K562 (cell line): ENCODE measurements at regions not wholly inside any gene's neighbourhood (a gene's known extent, or its start where the extent isn't known, plus 50 kb on each side); places are given as distances from the start of the nearest gene placed in this dataset.

Source experiments
- ATAC-seq: fragments of 200-7000 bp; cut with Tn5 transposase; 3 replicates; pipeline ENCODE4 v1.9.1; 2020; ENCODE audit warnings: moderate library complexity
- BruUV-seq: library from RNA; stranded (reverse); fragments of 400-500 nt; replicated peaks from 2 replicates; lab custom pipeline; 2021; lab: Mats Ljungman, UMichigan
- CTCF ChIA-PET: fragments of 300-600 bp; formaldehyde crosslinking; extraction: SDS; loops from one replicate; lab custom pipeline; 2021; ENCODE audit warnings: low intra/inter-chr PET ratio; lab: Yijun Ruan, JAX
- POLR2A ChIA-PET: fragments of 300-600, 350-650 bp; sonication (Branson Sonifier 250); formaldehyde crosslinking; extraction: SDS; loops from one replicate; lab custom pipeline; 2021; ENCODE audit warnings: antibody characterized with exemption, inconsistent platforms; lab: Yijun Ruan, JAX
- DNase-seq, 4 experiments: peaks; one replicate each; pipeline versions ENCODE4 v3.0.0 to v3.0.0-alpha.2; 2011 to 2018; ENCODE audit warnings: low spot score in 3 of 4, mixed read lengths in 3 of 4; ENCODE audit errors: extremely low read depth in 1 of 4
- FAIRE-seq: peaks from 2 replicates; lab custom pipeline; 2011; peaks lifted over from hg19 to GRCh38; lab: Jason Lieb, UNC
- H2AFZ ChIP-seq: 2 replicates; pipeline ENCODE4 v1.6.0; 2011; ENCODE audit warnings: low read depth, low read length, control low read depth, inconsistent platforms
- H3K27ac ChIP-seq: fragments of 200-600 bp; 3 replicates; pipeline ENCODE4 v1.8.0; 2011; ENCODE audit warnings: low read depth, mild to moderate bottlenecking, control low read depth, inconsistent platforms, low read length, moderate library complexity, mixed read lengths; ENCODE audit errors: extremely low read depth
- H3K27me3 ChIP-seq, 2 experiments: fragments of 300-600 bp in 1 of 2; 2 replicates in 1 of 2; 3 replicates in 1 of 2; pipeline versions ENCODE4 v1.6.0 to v1.8.0; 2011; ENCODE audit warnings: inconsistent platforms in 2 of 2, low read length in 2 of 2, mild to moderate bottlenecking in 1 of 2, mixed read lengths in 1 of 2, moderate library complexity in 1 of 2; ENCODE audit not compliant: control insufficient read depth in 2 of 2, insufficient read depth in 2 of 2
- H3K36me3 ChIP-seq: fragments of 300-600 bp; 3 replicates; pipeline ENCODE4 v1.8.0; 2011; ENCODE audit warnings: mild to moderate bottlenecking, low read length, inconsistent platforms; ENCODE audit not compliant: control insufficient read depth, insufficient read depth
- H3K4me1 ChIP-seq, 2 experiments: fragments of 200-600 bp in 1 of 2; replicated peaks in 1 of 2; 2 replicates in 1 of 2; 3 replicates in 1 of 2; pipeline versions ENCODE4 v1.5.1 to v1.8.0; 2011; ENCODE audit warnings: inconsistent platforms in 2 of 2, low read length in 2 of 2, mild to moderate bottlenecking in 1 of 2, mixed read lengths in 1 of 2, moderate library complexity in 1 of 2; ENCODE audit not compliant: control insufficient read depth in 2 of 2, insufficient read depth in 2 of 2
- H3K4me2 ChIP-seq: 2 replicates; pipeline ENCODE4 v1.6.1; 2011; ENCODE audit warnings: low read length, control low read depth, inconsistent platforms, mixed read lengths; ENCODE audit not compliant: insufficient read depth
- H3K4me3 ChIP-seq: fragments of 200-600 bp; sonication (generic), shearing (Covaris generic); 2 replicates; pipeline ENCODE4 v1.5.1; 2016; ENCODE audit warnings: control low read depth, inconsistent platforms
- H3K79me2 ChIP-seq: fragments of 200-600 bp; 3 replicates; pipeline ENCODE4 v1.8.0; 2011; ENCODE audit warnings: low read length, inconsistent platforms; ENCODE audit not compliant: control insufficient read depth, insufficient read depth
- H3K9ac ChIP-seq, 2 experiments: 2 replicates each; pipeline versions ENCODE4 v1.6.0 to v1.6.1; 2011; ENCODE audit warnings: low read depth in 2 of 2, low read length in 2 of 2, control low read depth in 1 of 2, inconsistent platforms in 1 of 2, mild to moderate bottlenecking in 1 of 2, mixed read lengths in 1 of 2; ENCODE audit not compliant: insufficient read depth in 1 of 2
- H3K9me1 ChIP-seq: one replicate; pipeline ENCODE4 v1.6.0; 2011; ENCODE audit warnings: inconsistent platforms, mild to moderate bottlenecking, low read length, moderate library complexity; ENCODE audit not compliant: control insufficient read depth, insufficient read depth
- H3K9me3 ChIP-seq: replicated peaks from 2 replicates; pipeline ENCODE4 v1.5.1; 2011; ENCODE audit warnings: low read depth, low read length, inconsistent platforms; ENCODE audit not compliant: control insufficient read depth, insufficient read depth
- H4K20me1 ChIP-seq: replicated peaks from 2 replicates; pipeline ENCODE4 v1.6.1; 2011; ENCODE audit warnings: low read length, inconsistent platforms, mixed read lengths; ENCODE audit not compliant: control insufficient read depth, insufficient read depth
- CEBPG ChIP-seq, 3 experiments: fragments of 200-800 bp in 1 of 3; sonication (Bioruptor generic) in 1 of 3; sonication (generic) in 1 of 3; formaldehyde crosslinking in 1 of 3; IDR thresholded peaks in 2 of 3; conservative IDR thresholded peaks in 1 of 3; 2 replicates each; pipeline versions ENCODE4 v1.6.1 to v1.8.0; 2016 to 2022; ENCODE audit warnings: missing compliant biosample characterization in 2 of 3, missing genetic modification characterization in 2 of 3, mild to moderate bottlenecking in 1 of 3, missing genetic modification reagents in 1 of 3
- ETV1 ChIP-seq: fragments of 450-650 bp; conservative IDR thresholded peaks from 2 replicates; pipeline ENCODE4 v1.6.1; 2016; ENCODE audit warnings: missing genetic modification characterization, control low read depth, low read depth, missing compliant biosample characterization
- FOXA1 ChIP-seq: fragments of 450-650 bp; IDR thresholded peaks from 2 replicates; pipeline ENCODE4 v1.6.1; 2016; ENCODE audit warnings: mild to moderate bottlenecking, borderline replicate concordance
- FOXA3 ChIP-seq, 2 experiments: fragments of 450-650 bp in 1 of 2; sonication (generic) in 1 of 2; formaldehyde crosslinking; IDR thresholded peaks in 1 of 2; conservative IDR thresholded peaks in 1 of 2; 2 replicates each; pipeline versions ENCODE4 v1.4.0 to v1.8.0; 2020 to 2022; ENCODE audit warnings: mild to moderate bottlenecking in 2 of 2, missing genetic modification reagents in 1 of 2
- FOXK2 ChIP-seq, 2 experiments: fragments of 450-650 bp; IDR thresholded peaks in 1 of 2; conservative IDR thresholded peaks in 1 of 2; 2 replicates each; pipeline ENCODE4 v1.6.1; 2016; ENCODE audit warnings: low read depth in 2 of 2, mild to moderate bottlenecking in 1 of 2
- JUND ChIP-seq, 2 experiments: IDR thresholded peaks; 2 replicates in 1 of 2; 3 replicates in 1 of 2; pipeline ENCODE4 v1.6.1; 2011; ENCODE audit warnings: borderline replicate concordance in 2 of 2, low read depth in 2 of 2, low read length in 2 of 2, improper control_type of control experiment in 1 of 2, missing biosample characterization in 1 of 2, missing genetic modification characterization in 1 of 2, missing genetic modification reagents in 1 of 2
- NFIX ChIP-seq: fragments of 250-450 bp; sonication (Bioruptor Pico); IDR thresholded peaks from 2 replicates; pipeline ENCODE4 v1.4.0; 2020; ENCODE audit warnings: low read depth, mild to moderate bottlenecking, moderate library complexity
- RBM34 ChIP-seq: fragments of 200-400 bp; formaldehyde crosslinking; IDR thresholded peaks from 2 replicates; pipeline ENCODE4 v1.6.1; 2018; ENCODE audit warnings: low read length, borderline replicate concordance; ENCODE audit not compliant: insufficient read depth
- SAFB ChIP-seq: fragments of 200-400 bp; formaldehyde crosslinking; IDR thresholded peaks from 2 replicates; pipeline ENCODE4 v1.6.1; 2017; ENCODE audit warnings: low read depth, low read length, borderline replicate concordance
- SOX6 ChIP-seq: fragments of 450-650 bp; IDR thresholded peaks from 2 replicates; pipeline ENCODE4 v1.6.1; 2014; ENCODE audit warnings: mild to moderate bottlenecking
- ZC3H8 ChIP-seq: fragments of 450-650 bp; IDR thresholded peaks from 2 replicates; pipeline ENCODE4 v1.6.1; 2017
- ZNF445 ChIP-seq: fragments of 250-450 bp; sonication (Bioruptor Pico); IDR thresholded peaks from 2 replicates; pipeline ENCODE4 v1.4.0; 2020; ENCODE audit warnings: low read depth, mild to moderate bottlenecking, moderate library complexity
- WGBS: fragments of 100-300 bp; shearing (Covaris generic); methylation state at CpG from one replicate; pipeline ENCODE4 v1.1.6; 2016; ENCODE audit warnings: low coverage, mixed read lengths; ENCODE audit not compliant: insufficient coverage; ENCODE audit errors: missing lambda C conversion rate; 5-methylcytosine and 5-hydroxymethylcytosine counted together
- in situ Hi-C: fragments of 300-500 bp; cut with MboI; formaldehyde crosslinking; loops from 4 replicates; pipeline ENCODE4 v1.15.0; 2018; ENCODE audit warnings: inconsistent platforms, mixed read lengths
- intact Hi-C: fragments of 100-400 bp; cut with micrococcal nuclease; formaldehyde crosslinking; loops from 2 replicates; pipeline ENCODE4 v1.14.2; 2022
- TF ChIP-seq, protein P1 (sequence below): fragments of 450-650 bp; conservative IDR thresholded peaks from 2 replicates; pipeline ENCODE4 v1.6.1; 2016; ENCODE audit warnings: missing genetic modification characterization, low read depth, mild to moderate bottlenecking, control low read depth, missing compliant biosample characterization
- TF ChIP-seq, protein P2 (sequence below), 2 experiments: fragments of 450-650 bp in 1 of 2; sonication (generic) in 1 of 2; formaldehyde crosslinking in 1 of 2; IDR thresholded peaks in 1 of 2; conservative IDR thresholded peaks in 1 of 2; 2 replicates each; pipeline versions ENCODE4 v1.6.1 to v1.8.1; 2016 to 2023; ENCODE audit warnings: mild to moderate bottlenecking in 2 of 2, moderate library complexity in 2 of 2, inconsistent platforms in 1 of 2, missing genetic modification reagents in 1 of 2
- TF ChIP-seq, protein P3 (sequence below), 2 experiments: fragments of 450-650 bp; IDR thresholded peaks; 2 replicates each; pipeline ENCODE4 v1.6.1; 2016

DNA sequence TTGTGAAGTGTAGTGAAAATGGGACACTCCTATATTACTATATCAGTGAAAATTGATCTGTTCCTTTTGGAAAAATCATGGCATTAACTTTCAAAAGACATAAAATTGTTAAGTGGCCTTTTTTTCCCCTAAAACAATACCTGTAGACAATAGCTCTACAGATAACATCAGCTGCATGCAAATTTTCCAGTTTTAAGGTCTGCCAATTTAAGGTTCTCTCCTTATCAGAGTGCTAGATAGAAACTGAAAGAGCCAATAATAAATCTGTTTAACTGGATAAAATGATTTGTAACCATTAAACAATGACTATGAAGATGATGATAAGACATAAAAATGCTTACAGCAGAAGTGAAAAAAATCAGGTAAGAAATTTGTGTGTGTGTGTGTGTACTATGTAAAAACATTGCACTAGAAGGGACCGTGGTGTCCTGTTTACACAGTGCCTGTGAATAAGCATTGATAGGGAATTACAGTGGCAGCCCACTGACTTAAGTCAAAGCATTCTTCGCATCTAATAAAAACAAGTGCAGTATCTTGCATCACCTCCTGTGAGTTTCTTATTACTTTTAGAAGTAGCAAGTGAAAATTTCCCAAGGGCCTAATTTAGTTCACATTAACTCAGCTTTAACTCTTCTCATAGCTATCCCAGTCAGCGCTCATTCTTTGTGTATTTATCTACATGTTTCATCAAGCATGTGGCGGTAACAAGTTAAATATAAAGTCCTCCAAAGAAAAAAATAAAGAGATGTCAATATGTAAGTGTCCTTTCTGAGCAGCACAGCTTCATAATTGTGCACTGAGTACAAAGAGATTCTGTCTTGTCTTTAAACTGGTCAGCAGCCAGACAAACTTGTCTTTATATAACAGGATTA lies 261.9 kb downstream of the ARL4A start:
- intact Hi-C loops (no loop called here), in situ Hi-C loops (no loop called here)
- H3K4me2 ChIP-seq, result no peak overlapping the region
- peak; percentile 81 for TF ChIP-seq SOX6
- no peak for TF ChIP-seq ZNF445 (CRISPR knock-in tag)
- no peak for TF ChIP-seq SAFB
- TF ChIP-seq, protein P1, sequence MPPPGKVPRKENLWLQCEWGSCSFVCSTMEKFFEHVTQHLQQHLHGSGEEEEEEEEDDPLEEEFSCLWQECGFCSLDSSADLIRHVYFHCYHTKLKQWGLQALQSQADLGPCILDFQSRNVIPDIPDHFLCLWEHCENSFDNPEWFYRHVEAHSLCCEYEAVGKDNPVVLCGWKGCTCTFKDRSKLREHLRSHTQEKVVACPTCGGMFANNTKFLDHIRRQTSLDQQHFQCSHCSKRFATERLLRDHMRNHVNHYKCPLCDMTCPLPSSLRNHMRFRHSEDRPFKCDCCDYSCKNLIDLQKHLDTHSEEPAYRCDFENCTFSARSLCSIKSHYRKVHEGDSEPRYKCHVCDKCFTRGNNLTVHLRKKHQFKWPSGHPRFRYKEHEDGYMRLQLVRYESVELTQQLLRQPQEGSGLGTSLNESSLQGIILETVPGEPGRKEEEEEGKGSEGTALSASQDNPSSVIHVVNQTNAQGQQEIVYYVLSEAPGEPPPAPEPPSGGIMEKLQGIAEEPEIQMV (tag), result no peak
- no peak for TF ChIP-seq NFIX (CRISPR knock-in tag)
- TF ChIP-seq ETV1 (tag), result no peak
- TF ChIP-seq RBM34, result no peak
- 0 out of 2 replicates have a peak, but pooled peaks have one; percentile 13 for TF ChIP-seq FOXA1
- TF ChIP-seq, protein P2, sequence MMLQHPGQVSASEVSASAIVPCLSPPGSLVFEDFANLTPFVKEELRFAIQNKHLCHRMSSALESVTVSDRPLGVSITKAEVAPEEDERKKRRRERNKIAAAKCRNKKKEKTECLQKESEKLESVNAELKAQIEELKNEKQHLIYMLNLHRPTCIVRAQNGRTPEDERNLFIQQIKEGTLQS (IDR thresholded peaks at IDR 0.05), result peak; percentile 68
- TF ChIP-seq, protein P2 (CRISPR knock-in tag; conservative IDR thresholded peaks at IDR 0.05), result no peak
- TF ChIP-seq ZC3H8, result no peak
- TF ChIP-seq FOXK2 (conservative IDR thresholded peaks at IDR 0.05 in 1 of 2, IDR thresholded peaks at IDR 0.05 in 1 of 2; ENCODE audit: low read depth in 2 of 2), result 0 out of 4 replicates have a peak, but pooled peaks of 1 of the 2 experiments have one; percentile 26
- peak in 1 of 2 experiments; percentile 82; a peak in 2 of 4 replicates for TF ChIP-seq FOXA3 (CRISPR knock-in tag; conservative IDR thresholded peaks at IDR 0.05 in 1 of 2, IDR thresholded peaks at IDR 0.05 in 1 of 2)
- TF ChIP-seq, protein P3, sequence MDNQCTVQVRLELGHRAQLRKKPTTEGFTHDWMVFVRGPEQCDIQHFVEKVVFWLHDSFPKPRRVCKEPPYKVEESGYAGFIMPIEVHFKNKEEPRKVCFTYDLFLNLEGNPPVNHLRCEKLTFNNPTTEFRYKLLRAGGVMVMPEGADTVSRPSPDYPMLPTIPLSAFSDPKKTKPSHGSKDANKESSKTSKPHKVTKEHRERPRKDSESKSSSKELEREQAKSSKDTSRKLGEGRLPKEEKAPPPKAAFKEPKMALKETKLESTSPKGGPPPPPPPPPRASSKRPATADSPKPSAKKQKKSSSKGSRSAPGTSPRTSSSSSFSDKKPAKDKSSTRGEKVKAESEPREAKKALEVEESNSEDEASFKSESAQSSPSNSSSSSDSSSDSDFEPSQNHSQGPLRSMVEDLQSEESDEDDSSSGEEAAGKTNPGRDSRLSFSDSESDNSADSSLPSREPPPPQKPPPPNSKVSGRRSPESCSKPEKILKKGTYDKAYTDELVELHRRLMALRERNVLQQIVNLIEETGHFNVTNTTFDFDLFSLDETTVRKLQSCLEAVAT (IDR thresholded peaks at IDR 0.05), result no peak
- peak; percentile 6; the same call in 1 of the 2 replicates for TF ChIP-seq JUND (IDR thresholded peaks at IDR 0.05; ENCODE audit: borderline replicate concordance, low read depth, low read length)
- no peak for TF ChIP-seq JUND (tag; IDR thresholded peaks at IDR 0.05; ENCODE audit: borderline replicate concordance, low read depth, low read length)
- no peak for TF ChIP-seq CEBPG (CRISPR knock-in tag; IDR thresholded peaks at IDR 0.05)
- TF ChIP-seq CEBPG (tag; conservative IDR thresholded peaks at IDR 0.05 in 1 of 2, IDR thresholded peaks at IDR 0.05 in 1 of 2), result peak in 1 of 2 experiments; percentile 55; a peak in 1 of 4 replicates

More for the DNA sequence above, 261.9 kb downstream of the ARL4A start:
- Histone ChIP-seq H3K4me1 (peaks cover 0 to 10% of the 10 kb centered on the region in 2 experiments; a peak in 3 of 5 replicates), H3K27me3 (no peaks in the 10 kb centered on the region), H3K79me2 (no peaks in the 10 kb centered on the region), H2AFZ (no peak overlapping the region; the same call in 1 of the 2 replicates), H3K27ac (no peak overlapping the region), H3K4me3 (no peak overlapping the region), H3K9me1 (no peaks in the 10 kb centered on the region), H4K20me1 (no peaks in the 10 kb centered on the region), H3K9ac (no peak overlapping the region), H3K9me3 (no peaks in the 10 kb centered on the region), H3K36me3 (no peaks in the 10 kb centered on the region)
- no peak for FAIRE-seq
- WGBS, result 18% methylated on average over 4 of the region's 4 CpGs
- ChIA-PET POLR2A (no interaction called here), CTCF (no interaction called here)
- no TSS peak for BruUV-seq
- ATAC-seq, result peak; percentile 61
- no peak for DNase-seq
